NCI-H82 treated with DMSO at 0.1 percent for 48 hours (cell line): ENCODE measurements at regions not wholly inside any gene's neighbourhood (a gene's known extent, or its start where the extent isn't known, plus 50 kb on each side); places are given as distances from the start of the nearest gene placed in this dataset.
"Not testable (repeated sequence)": the region's sequence is repeated elsewhere in the genome, so short reads cannot be mapped to it uniquely, and the experiment has no call there.

Experiments
- DNase-seq: peaks from one replicate; lab custom pipeline; 2025; ENCODE audit not compliant: unreplicated experiment; lab: John Stamatoyannopoulos, UW

- DNase-seq, result no peak
These were observed 797.3 kb downstream of the BCL11A start for GRCh38 chr2:59756150-59756549.

GRCh38 chr2:59754011-59754735 is 799.3 kb downstream of the BCL11A start:
- DNase-seq, result no peak

GRCh38 chr2:59752512-59752911 is 800.9 kb downstream of the BCL11A start:
- DNase-seq, result no peak

GRCh38 chr2:59752071-59752470 is 801.4 kb downstream of the BCL11A start:
- no peak for DNase-seq

- not testable (repeated sequence) for DNase-seq
These were observed 802.2 kb downstream of the BCL11A start for GRCh38 chr2:59751214-59751613.

- DNase-seq, result no peak
These were observed 807.2 kb downstream of the BCL11A start for GRCh38 chr2:59746291-59746690.

- DNase-seq, result no peak
These were observed 808.4 kb downstream of the BCL11A start for GRCh38 chr2:59745085-59745484.

- DNase-seq, result no peak
These were observed 809.0 kb downstream of the BCL11A start for GRCh38 chr2:59744436-59744835.

- DNase-seq, result no peak
These were observed 811.6 kb downstream of the BCL11A start for GRCh38 chr2:59741840-59742239.

- no peak for DNase-seq
These were observed 814.3 kb downstream of the BCL11A start for GRCh38 chr2:59739166-59739565.

GRCh38 chr2:59737299-59737698 is 816.2 kb downstream of the BCL11A start:
- no peak for DNase-seq

GRCh38 chr2:59734743-59735142 is 818.7 kb downstream of the BCL11A start:
- DNase-seq, result no peak

- DNase-seq, result no peak
These were observed 819.5 kb downstream of the BCL11A start for GRCh38 chr2:59733970-59734369.

- no peak for DNase-seq
These were observed 819.9 kb downstream of the BCL11A start for GRCh38 chr2:59733567-59733930.

GRCh38 chr2:59732871-59733566 is 820.4 kb downstream of the BCL11A start:
- no peak for DNase-seq

GRCh38 chr2:59727121-59727590 is 826.3 kb downstream of the BCL11A start:
- no peak for DNase-seq

GRCh38 chr2:59726228-59727120 is 827.0 kb downstream of the BCL11A start:
- DNase-seq, result no peak

- DNase-seq, result no peak
These were observed 828.7 kb downstream of the BCL11A start for GRCh38 chr2:59724746-59725145.

GRCh38 chr2:59720296-59720866 is 833.1 kb downstream of the BCL11A start:
- no peak for DNase-seq

- DNase-seq, result no peak
These were observed 839.9 kb downstream of the BCL11A start for GRCh38 chr2:59713577-59713976.

- no peak for DNase-seq
These were observed 842.3 kb downstream of the BCL11A start for GRCh38 chr2:59711121-59711520.
